Endothelial cell of hepatic sinusoid (primary cell): ENCODE measurements at regions not wholly inside any gene's neighbourhood (a gene's known extent, or its start where the extent isn't known, plus 50 kb on each side); places are given as distances from the start of the nearest gene placed in this dataset.

Experiments used
- in situ Hi-C: cut with HindIII; loops from 2 replicates; pipeline ENCODE4 v1.10.0; 2017; ENCODE audit warnings: low sequenced_read_pairs

DNA sequence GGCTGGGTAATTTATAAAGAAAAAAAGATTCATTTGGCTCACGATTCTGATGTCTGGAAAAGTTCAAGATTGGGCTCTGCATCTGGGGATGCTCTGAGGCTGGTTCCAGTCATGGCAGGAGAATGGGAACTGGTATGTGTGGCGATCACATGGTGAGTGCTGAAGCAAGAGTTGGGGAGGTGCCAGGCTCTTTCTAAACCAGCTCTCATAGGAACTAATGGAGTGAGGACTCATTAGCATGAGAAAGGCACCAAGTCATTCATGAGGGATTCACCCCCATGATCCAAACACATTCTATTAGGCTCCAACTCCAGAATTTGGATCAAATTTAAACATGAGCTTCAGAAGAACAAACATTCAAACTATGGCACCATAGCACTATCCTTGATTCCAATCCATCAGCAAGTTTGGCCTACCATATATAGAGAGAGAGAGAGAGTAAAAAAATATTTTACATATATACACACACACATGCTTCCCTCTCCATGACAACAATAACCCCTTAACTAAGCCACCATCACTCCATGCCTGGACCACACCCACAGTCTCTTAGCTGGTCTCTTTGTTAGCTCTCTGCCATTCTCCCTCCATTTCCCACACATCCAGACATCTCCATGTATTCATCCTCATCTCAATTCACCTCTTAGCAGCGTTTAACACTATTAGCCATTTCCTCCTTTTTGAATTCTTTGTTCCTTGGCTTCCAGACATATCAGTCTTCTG is 57.9 kb downstream of the NPY start:
- in situ Hi-C loops, result no loop called here

- in situ Hi-C loops, result no loop called here
Observed at GRCh38 chr7:24343614-24344013, 59.6 kb downstream of the NPY start.

DNA sequence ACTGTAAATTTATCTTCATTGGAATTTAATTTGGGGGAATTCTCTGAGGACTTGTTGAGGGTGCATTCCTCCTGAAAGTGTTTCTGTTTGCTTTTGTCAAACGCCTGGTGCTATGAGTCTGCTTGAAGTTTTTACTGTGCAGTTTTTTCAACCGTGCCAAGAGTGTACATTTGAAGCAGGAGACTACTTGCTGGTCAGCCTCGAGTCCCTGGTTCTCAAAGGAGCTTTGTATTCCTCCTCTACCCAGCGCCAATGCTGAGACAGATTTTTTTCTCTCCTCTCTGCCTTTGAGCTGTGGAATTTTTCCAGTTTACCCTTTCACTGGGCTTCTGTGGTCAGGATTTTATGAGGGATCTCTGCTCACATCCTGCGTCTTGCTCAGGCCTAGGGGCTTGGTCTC is 62.1 kb downstream of the NPY start:
- in situ Hi-C loops, result no loop called here

DNA sequence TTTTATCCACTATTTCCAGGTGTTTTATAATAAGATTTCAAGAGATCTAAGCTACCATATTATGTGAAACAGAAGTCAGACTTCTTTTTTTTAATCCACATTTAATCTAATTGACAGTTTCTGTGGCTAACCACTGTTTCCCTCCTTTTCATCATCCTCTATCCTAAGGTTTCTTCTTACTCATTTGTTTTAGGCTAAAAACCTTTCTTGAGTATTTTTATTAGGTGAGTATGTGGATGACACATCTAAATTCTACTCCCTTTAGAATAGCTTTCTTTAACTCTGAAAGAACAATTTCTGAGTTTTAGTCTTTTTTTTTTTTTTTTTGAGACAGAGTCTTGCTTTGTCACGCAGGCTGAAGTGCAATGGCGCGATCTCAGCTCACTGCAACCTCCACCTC is 62.7 kb downstream of the NPY start:
- in situ Hi-C loops, result no loop called here

GRCh38 chr7:24349339-24349738 is 65.3 kb downstream of the NPY start:
- in situ Hi-C loops, result no loop called here

DNA sequence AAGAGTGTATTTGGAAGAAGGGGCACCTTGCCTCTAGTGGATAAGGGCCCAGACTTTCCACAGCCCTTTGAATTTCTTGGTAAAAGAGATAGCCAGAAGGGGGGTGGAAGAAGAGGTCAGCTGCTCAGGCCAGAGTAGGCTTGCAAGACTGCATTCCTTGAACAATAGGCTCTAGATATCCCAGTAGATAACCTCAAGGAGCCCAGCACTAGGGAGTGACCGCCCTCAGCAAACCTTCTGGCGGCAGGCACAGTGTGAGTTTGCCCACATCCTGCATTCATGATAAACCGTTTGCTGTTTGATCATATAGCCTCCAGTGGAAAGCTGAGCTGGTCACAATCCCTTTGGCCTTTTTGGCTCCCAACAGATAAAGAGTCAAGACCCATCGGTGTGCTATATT is 70.5 kb downstream of the NPY start:
- in situ Hi-C loops, result no loop called here

DNA sequence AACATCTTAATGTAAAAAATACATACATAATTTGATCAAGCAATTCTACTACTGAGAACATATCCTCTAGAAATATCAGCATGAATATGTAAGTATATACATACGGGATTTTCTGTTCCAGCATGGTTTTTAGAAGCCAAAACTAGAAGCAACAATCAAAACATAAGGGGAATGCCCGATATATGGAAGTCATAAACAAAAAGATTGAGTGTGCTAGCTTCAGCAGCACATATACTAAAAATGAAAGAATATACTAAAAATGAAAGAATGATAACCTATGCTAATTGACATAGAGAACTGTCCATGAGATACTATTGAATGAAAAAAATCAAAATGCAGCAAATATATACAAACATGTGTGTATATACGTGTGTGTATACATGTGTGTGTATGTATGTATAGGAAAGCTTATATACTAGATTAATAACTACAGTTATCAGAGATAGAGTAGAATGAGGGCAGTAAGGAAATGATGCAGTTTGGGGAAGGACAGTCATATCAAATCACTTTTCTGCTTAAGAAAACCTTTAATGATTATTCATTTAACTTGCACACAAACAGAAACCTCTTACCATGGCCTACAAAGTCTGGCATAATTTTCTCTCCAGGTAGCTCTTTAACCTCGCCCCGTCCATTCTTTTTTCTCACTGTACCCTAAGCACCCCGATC is 72.9 kb downstream of the NPY start:
- in situ Hi-C loops, result no loop called here

DNA sequence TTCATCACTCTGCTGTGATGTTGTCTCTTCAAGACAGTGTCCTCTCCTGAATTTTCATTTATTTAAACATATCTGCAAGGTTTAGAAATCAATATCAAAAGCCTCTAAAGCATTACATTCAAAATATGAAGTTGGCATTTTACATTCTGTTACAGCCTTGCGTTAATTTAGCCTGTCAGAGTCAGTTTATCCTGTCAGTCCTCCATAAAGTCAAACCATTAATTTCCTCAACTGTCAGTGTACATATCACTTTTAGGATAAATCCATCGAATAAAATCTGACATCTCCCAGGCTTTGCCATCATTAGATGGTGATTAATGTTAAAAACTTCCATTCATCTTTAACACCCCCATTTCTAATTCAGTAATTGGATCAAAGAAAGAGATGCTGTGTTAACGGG is 77.0 kb downstream of the NPY start:
- in situ Hi-C loops, result no loop called here

DNA sequence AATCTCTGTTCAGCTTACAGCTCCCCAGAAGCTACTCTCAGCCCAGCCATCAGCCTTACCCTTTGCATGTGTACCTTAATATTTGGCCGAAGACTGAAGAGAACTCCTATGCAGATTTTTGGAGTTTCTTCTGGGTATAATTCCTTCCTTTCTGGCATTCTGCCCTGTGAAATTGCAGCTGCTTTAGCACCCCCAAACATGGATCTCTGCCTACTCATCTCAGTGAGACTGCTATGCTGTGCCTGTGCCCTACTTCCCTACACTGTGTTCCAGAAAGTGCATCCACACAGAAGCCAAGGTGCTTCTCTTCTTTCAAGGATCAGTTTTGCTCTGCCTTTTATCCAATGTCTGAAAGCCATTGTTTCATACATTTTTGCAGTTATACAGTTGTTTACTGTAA is 81.6 kb downstream of the NPY start:
- in situ Hi-C loops, result loop anchor here (5.0 kb wide), 1 partner anchor 33 kb away; no protein-coding TSS in a partner anchor

DNA sequence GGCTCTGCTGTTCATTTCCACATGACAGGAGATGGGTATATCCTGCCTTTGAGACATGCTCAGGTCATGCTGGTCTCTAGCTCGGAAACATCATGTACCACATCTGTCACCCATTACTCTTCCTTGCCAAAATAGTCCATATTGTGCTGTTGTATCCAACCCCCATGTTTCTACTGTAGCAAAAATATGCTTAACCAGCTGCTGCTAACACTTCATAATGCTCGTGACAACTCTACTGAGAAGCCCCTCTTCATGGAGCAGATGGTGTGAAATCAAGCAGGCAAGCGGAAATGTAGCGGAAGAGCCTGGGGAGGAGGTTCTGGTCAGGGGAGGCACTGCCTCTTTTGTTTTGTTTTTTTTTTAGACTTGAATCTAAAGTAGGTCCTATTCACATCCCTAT is 82.9 kb downstream of the NPY start:
- in situ Hi-C loops, result loop anchor here (5.0 kb wide), 1 partner anchor 35 kb away; no protein-coding TSS in a partner anchor

- in situ Hi-C loops, result loop anchor here (5.0 kb wide), 1 partner anchor 36 kb away; no protein-coding TSS in a partner anchor
Observed at GRCh38 chr7:24368161-24368560, 84.2 kb downstream of the NPY start.

DNA sequence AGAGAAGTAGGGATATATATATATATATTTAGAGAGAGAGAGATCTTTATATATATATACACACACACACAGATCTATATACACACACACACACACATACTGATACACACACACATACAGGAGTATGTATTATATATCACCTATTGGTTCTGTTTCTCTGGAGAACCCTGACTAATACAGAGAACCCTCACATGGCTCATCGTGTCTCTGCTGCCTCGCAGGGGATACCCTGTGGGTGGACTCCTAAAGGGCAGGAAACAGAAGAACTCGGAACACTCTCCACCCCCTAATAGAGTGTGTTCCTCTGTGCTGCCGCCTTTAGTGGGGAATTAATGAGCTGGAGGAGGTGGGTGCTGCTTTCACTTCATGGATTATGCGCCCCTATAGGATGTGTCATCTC is 86.6 kb downstream of the NPY start:
- in situ Hi-C loops, result no loop called here

- in situ Hi-C loops, result no loop called here
Observed at GRCh38 chr7:24372961-24373955, 89.3 kb downstream of the NPY start.

- in situ Hi-C loops, result no loop called here
Observed at GRCh38 chr7:24378871-24379616, 95.1 kb downstream of the NPY start.

DNA sequence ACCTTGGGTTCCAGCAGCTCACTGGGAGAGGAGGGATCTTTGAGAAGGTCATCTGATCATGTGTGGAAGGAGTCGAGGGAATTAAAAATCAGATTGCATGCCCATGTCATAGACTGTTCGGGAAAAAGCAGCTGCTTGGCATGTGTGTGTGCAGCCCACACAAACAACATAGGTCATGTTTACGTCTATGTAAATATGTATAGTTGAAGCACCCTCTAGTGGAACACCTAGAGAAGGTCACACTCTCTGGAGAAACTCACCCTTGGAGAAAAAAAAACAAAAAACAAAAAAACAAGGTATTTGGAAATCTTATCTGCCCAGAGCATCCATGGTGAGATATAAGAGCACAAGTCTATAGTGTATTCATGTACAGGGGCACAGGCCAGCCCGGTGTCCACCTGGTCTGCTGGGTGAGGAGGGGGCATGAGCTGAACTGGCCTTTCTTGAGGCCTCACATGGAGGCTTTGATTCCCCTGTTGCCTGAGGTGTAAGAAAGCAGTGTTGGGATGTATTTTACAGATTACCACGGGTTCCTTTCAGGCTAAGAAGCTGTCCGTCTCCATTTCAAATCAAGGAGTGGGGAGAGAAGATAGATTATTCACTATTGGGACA is 98.0 kb downstream of the NPY start:
- in situ Hi-C loops, result no loop called here

DNA sequence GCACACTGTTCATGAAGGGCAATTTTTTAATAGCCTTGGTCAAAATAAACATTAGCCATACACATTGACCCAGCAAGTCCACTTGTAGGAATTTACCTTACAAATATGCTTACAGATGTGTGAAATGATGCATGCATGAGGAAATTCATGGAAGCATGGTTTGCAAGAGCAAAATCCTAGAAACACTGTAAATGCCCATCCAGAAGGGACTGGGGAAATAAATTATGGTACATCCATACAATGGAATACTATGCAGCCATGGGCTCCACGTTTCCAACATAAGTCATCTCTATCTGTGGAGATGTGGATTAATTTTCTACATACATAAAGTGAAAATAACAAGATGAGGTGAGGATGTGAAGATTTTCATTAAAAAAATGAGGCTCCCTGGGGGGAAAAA is 99.1 kb downstream of the NPY start:
- in situ Hi-C loops, result no loop called here

- in situ Hi-C loops, result no loop called here
Observed at GRCh38 chr7:24384362-24385030, 100.5 kb downstream of the NPY start.

GRCh38 chr7:24388212-24388611 is 104.2 kb downstream of the NPY start:
- in situ Hi-C loops, result no loop called here

GRCh38 chr7:24390376-24391157 is 106.6 kb downstream of the NPY start:
- in situ Hi-C loops, result no loop called here
